ENCODE measurements at regions not wholly inside any gene's neighbourhood (a gene's known extent, or its start where the extent isn't known, plus 50 kb on each side); places are given as distances from the start of the nearest gene placed in this dataset.

- TF ChIP-seq, protein P1, sequence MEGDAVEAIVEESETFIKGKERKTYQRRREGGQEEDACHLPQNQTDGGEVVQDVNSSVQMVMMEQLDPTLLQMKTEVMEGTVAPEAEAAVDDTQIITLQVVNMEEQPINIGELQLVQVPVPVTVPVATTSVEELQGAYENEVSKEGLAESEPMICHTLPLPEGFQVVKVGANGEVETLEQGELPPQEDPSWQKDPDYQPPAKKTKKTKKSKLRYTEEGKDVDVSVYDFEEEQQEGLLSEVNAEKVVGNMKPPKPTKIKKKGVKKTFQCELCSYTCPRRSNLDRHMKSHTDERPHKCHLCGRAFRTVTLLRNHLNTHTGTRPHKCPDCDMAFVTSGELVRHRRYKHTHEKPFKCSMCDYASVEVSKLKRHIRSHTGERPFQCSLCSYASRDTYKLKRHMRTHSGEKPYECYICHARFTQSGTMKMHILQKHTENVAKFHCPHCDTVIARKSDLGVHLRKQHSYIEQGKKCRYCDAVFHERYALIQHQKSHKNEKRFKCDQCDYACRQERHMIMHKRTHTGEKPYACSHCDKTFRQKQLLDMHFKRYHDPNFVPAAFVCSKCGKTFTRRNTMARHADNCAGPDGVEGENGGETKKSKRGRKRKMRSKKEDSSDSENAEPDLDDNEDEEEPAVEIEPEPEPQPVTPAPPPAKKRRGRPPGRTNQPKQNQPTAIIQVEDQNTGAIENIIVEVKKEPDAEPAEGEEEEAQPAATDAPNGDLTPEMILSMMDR (IDR thresholded peaks at IDR 0.05; ENCODE audit: control insufficient read depth, extremely low read depth, insufficient read depth), result no peak
- H3K4me3 ChIP-seq (ENCODE audit: low read depth, low read length), result no peak overlapping the region
- DNase-seq (ENCODE audit: low read depth), result no peak
Measured at GRCh38 chr2:12338946-12339697, 377.6 kb upstream of the TRIB2 start.

GRCh38 chr2:12340164-12340563, 376.6 kb upstream of the TRIB2 start:
- no peak for DNase-seq (ENCODE audit: low read depth)
- TF ChIP-seq, protein P1 (IDR thresholded peaks at IDR 0.05; ENCODE audit: control insufficient read depth, extremely low read depth, insufficient read depth), result no peak
- H3K4me3 ChIP-seq (ENCODE audit: low read depth, low read length), result no peak overlapping the region

DNA sequence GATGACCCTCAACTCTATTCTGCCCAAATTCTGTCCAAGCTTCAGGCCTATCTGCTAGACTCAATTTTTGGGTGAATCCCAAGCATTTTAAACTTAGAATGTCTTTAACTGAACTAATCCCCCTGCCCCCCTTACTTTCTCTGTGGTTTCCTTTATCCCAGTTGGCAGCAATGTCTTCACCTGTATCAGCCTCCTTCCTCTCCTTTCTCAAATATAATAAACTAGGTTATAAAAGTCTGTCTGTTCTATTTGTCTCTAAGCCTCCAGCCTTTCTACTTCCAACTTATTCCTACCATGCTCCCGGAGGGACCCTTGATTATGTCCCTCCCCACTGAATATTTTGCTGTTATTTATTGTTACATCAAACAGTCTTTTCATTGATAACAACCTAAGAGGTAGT, 375.5 kb upstream of the TRIB2 start:
- no peak overlapping the region for H3K4me3 ChIP-seq (ENCODE audit: low read depth, low read length)
- DNase-seq (ENCODE audit: low read depth), result no peak
- TF ChIP-seq, protein P1 (IDR thresholded peaks at IDR 0.05; ENCODE audit: control insufficient read depth, extremely low read depth, insufficient read depth), result no peak

GRCh38 chr2:12341920-12342319, 374.8 kb upstream of the TRIB2 start:
- TF ChIP-seq, protein P1 (IDR thresholded peaks at IDR 0.05; ENCODE audit: control insufficient read depth, extremely low read depth, insufficient read depth), result no peak
- DNase-seq (ENCODE audit: low read depth), result no peak
- H3K4me3 ChIP-seq (ENCODE audit: low read depth, low read length), result no peak overlapping the region

GRCh38 chr2:12343141-12343540, 373.6 kb upstream of the TRIB2 start:
- no peak for DNase-seq (ENCODE audit: low read depth)
- H3K4me3 ChIP-seq (ENCODE audit: low read depth, low read length), result no peak overlapping the region
- TF ChIP-seq, protein P1 (IDR thresholded peaks at IDR 0.05; ENCODE audit: control insufficient read depth, extremely low read depth, insufficient read depth), result no peak

- TF ChIP-seq, protein P1 (IDR thresholded peaks at IDR 0.05; ENCODE audit: control insufficient read depth, extremely low read depth, insufficient read depth), result no peak
- no peak overlapping the region for H3K4me3 ChIP-seq (ENCODE audit: low read depth, low read length)
- DNase-seq (ENCODE audit: low read depth), result no peak
Measured at GRCh38 chr2:12347066-12347493, 369.7 kb upstream of the TRIB2 start.

DNA sequence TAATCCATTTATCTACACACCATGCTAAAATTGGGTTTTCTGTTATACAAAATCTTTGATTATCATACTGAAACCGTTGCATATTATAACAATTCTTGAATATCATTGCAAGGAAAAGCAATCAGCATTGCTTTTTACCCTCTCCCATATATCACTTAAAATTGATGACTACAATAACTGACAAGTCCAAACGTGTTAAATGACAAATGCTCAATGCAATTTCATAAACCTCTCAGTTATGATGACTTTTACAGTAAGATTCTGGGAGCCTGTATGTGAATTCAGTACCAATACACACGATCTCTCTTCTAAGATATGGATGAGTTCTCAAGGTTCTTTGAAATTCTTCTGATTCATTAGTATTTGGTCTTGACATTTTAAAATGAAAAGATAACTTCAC, 368.5 kb upstream of the TRIB2 start:
- H3K4me3 ChIP-seq (ENCODE audit: low read depth, low read length), result no peak overlapping the region
- TF ChIP-seq, protein P1 (IDR thresholded peaks at IDR 0.05; ENCODE audit: control insufficient read depth, extremely low read depth, insufficient read depth), result no peak
- no peak for DNase-seq (ENCODE audit: low read depth)

All from LNCaP clone FGC (cell line).